KMS-11 (cell line): ENCODE measurements at regions not wholly inside any gene's neighbourhood (a gene's known extent, or its start where the extent isn't known, plus 50 kb on each side); places are given as distances from the start of the nearest gene placed in this dataset.

Experiments used
- H2AFZ ChIP-seq: fragments of 200-600 bp; sonication (generic); 2 replicates; pipeline ENCODE4 v1.6.1; 2016; ENCODE audit warnings: antibody characterized with exemption, mixed run types, low read depth
- H3K27ac ChIP-seq: fragments of 200-600 bp; sonication (generic); 2 replicates; pipeline ENCODE4 v1.6.1; 2016; ENCODE audit warnings: mild to moderate bottlenecking, mixed run types
- H3K27me3 ChIP-seq: fragments of 200-600 bp; sonication (generic); 2 replicates; pipeline ENCODE4 v1.6.1; 2017; ENCODE audit warnings: mild to moderate bottlenecking, low read depth, mixed run types, moderate library complexity; ENCODE audit not compliant: insufficient read depth
- H3K36me3 ChIP-seq: fragments of 200-600 bp; sonication (generic); 2 replicates; pipeline ENCODE4 v1.6.1; 2017; ENCODE audit warnings: mild to moderate bottlenecking, mixed run types; ENCODE audit not compliant: insufficient read depth
- H3K4me1 ChIP-seq: fragments of 200-600 bp; sonication (generic); 2 replicates; pipeline ENCODE4 v1.6.1; 2016; ENCODE audit warnings: mild to moderate bottlenecking, low read depth, mixed run types; ENCODE audit not compliant: poor library complexity, severe bottlenecking
- H3K4me2 ChIP-seq: fragments of 200-600 bp; sonication (generic); 2 replicates; pipeline ENCODE4 v1.7.0; 2016; ENCODE audit warnings: mild to moderate bottlenecking, mixed run types
- H3K4me3 ChIP-seq: fragments of 200-600 bp; sonication (generic); IDR thresholded peaks from 2 replicates; pipeline ENCODE4 v1.6.1; 2017; ENCODE audit warnings: low read depth, low read length, mixed read lengths; ENCODE audit not compliant: insufficient read depth
- H3K79me2 ChIP-seq: fragments of 200-600 bp; sonication (generic); 2 replicates; pipeline ENCODE4 v1.6.1; 2016; ENCODE audit warnings: low read depth, mixed run types; ENCODE audit not compliant: insufficient read depth
- H3K9ac ChIP-seq: fragments of 200-600 bp; sonication (generic); 2 replicates; pipeline ENCODE4 v1.6.1; 2016; ENCODE audit warnings: mild to moderate bottlenecking, mixed run types
- H4K20me1 ChIP-seq: fragments of 200-600 bp; sonication (generic); 2 replicates; pipeline ENCODE4 v1.6.1; 2016; ENCODE audit warnings: mild to moderate bottlenecking, mixed run types; ENCODE audit not compliant: insufficient read depth
- TF ChIP-seq, protein P1 (sequence below): fragments of 200-600 bp; sonication (generic); conservative IDR thresholded peaks from 2 replicates; pipeline ENCODE4 v1.6.1; 2017; ENCODE audit warnings: low read depth, mild to moderate bottlenecking, antibody characterized with exemption, low read length, moderate library complexity, mixed read lengths

- H3K36me3 ChIP-seq: no peaks in the 10 kb centered on the region
- TF ChIP-seq, protein P1, sequence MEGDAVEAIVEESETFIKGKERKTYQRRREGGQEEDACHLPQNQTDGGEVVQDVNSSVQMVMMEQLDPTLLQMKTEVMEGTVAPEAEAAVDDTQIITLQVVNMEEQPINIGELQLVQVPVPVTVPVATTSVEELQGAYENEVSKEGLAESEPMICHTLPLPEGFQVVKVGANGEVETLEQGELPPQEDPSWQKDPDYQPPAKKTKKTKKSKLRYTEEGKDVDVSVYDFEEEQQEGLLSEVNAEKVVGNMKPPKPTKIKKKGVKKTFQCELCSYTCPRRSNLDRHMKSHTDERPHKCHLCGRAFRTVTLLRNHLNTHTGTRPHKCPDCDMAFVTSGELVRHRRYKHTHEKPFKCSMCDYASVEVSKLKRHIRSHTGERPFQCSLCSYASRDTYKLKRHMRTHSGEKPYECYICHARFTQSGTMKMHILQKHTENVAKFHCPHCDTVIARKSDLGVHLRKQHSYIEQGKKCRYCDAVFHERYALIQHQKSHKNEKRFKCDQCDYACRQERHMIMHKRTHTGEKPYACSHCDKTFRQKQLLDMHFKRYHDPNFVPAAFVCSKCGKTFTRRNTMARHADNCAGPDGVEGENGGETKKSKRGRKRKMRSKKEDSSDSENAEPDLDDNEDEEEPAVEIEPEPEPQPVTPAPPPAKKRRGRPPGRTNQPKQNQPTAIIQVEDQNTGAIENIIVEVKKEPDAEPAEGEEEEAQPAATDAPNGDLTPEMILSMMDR: no peak
- no peak overlapping the region for H3K4me2 ChIP-seq
- no peaks in the 10 kb centered on the region for H3K27me3 ChIP-seq
- no peak overlapping the region for H3K4me3 ChIP-seq
- H3K79me2 ChIP-seq: no peaks in the 10 kb centered on the region
- no peaks in the 10 kb centered on the region for H4K20me1 ChIP-seq
- no peak overlapping the region for H3K27ac ChIP-seq
- no peaks in the 10 kb centered on the region for H3K4me1 ChIP-seq
- no peak overlapping the region for H3K9ac ChIP-seq
- no peak overlapping the region for H2AFZ ChIP-seq
Measured at GRCh38 chr6:15986027-15986629, 142.8 kb upstream of the MYLIP start.

- H3K4me3 ChIP-seq: no peak overlapping the region
- no peaks in the 10 kb centered on the region for H3K79me2 ChIP-seq
- H2AFZ ChIP-seq: no peak overlapping the region
- no peak overlapping the region for H3K27ac ChIP-seq
- no peaks in the 10 kb centered on the region for H4K20me1 ChIP-seq
- H3K36me3 ChIP-seq: no peaks in the 10 kb centered on the region
- H3K9ac ChIP-seq: no peak overlapping the region
- no peaks in the 10 kb centered on the region for H3K27me3 ChIP-seq
- no peaks in the 10 kb centered on the region for H3K4me1 ChIP-seq
- TF ChIP-seq, protein P1: no peak
- no peak overlapping the region for H3K4me2 ChIP-seq
Measured at GRCh38 chr6:15985379-15985959, 143.4 kb upstream of the MYLIP start.

GRCh38 chr6:15981956-15982355, 146.9 kb upstream of the MYLIP start:
- Histone ChIP-seq H3K27ac (no peak overlapping the region), H3K9ac (no peak overlapping the region), H3K4me2 (no peak overlapping the region), H3K4me1 (no peaks in the 10 kb centered on the region), H2AFZ (no peak overlapping the region), H3K4me3 (no peak overlapping the region), H4K20me1 (no peaks in the 10 kb centered on the region), H3K36me3 (no peaks in the 10 kb centered on the region), H3K27me3 (no peaks in the 10 kb centered on the region), H3K79me2 (no peaks in the 10 kb centered on the region)
- TF ChIP-seq, protein P1: no peak

DNA sequence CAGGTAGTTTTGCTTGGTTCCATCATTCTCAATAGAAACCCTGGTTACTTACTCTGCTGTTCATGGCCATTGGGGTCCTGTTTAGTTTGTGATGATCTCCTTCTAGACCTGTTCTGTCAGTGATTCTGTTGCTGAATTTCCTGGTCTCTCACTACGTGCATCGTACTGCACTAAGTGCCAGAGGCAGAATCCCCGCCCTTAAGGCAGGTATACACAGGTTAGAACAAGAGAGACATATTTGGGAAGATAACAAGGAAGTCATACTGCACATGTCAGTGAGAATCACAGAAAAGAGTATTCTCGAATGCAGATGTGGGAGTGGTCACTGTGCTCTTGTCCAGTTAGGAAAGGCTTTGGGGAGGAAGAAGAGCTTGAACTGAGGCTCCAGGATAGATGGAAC, 148.1 kb upstream of the MYLIP start:
- TF ChIP-seq, protein P1: no peak
- H2AFZ ChIP-seq: no peak overlapping the region
- no peak overlapping the region for H3K4me3 ChIP-seq
- H3K79me2 ChIP-seq: no peaks in the 10 kb centered on the region
- no peak overlapping the region for H3K27ac ChIP-seq
- H3K27me3 ChIP-seq: no peaks in the 10 kb centered on the region
- no peak overlapping the region for H3K9ac ChIP-seq
- no peaks in the 10 kb centered on the region for H4K20me1 ChIP-seq
- H3K4me1 ChIP-seq: no peaks in the 10 kb centered on the region
- H3K36me3 ChIP-seq: no peaks in the 10 kb centered on the region
- H3K4me2 ChIP-seq: no peak overlapping the region
